GM23338 (cell line): ENCODE measurements at regions not wholly inside any gene's neighbourhood (a gene's known extent, or its start where the extent isn't known, plus 50 kb on each side); places are given as distances from the start of the nearest gene placed in this dataset.

Experiments
- ATAC-seq: fragments of 200-7000 bp; cut with Tn5 transposase; 3 replicates; pipeline ENCODE4 v1.9.1; 2020
- DNase-seq: peaks from one replicate; pipeline ENCODE4 v3.0.0-alpha.2; 2015; ENCODE audit warnings: low spot score
- H2AFZ ChIP-seq: fragments of 200-600 bp; sonication (generic); 2 replicates; pipeline ENCODE4 v1.8.0; 2016; ENCODE audit warnings: antibody characterized with exemption, mild to moderate bottlenecking, moderate library complexity
- H3F3A ChIP-seq: fragments of 200-600 bp; sonication (generic); replicated peaks from 2 replicates; pipeline ENCODE4 v1.8.0; 2017; ENCODE audit warnings: antibody characterized with exemption, mixed run types, low read depth
- H3K27ac ChIP-seq: fragments of 200-600 bp; sonication (generic); 2 replicates; pipeline ENCODE4 v1.6.1; 2016; ENCODE audit warnings: low read depth
- H3K27me3 ChIP-seq: fragments of 200-600 bp; sonication (generic); 2 replicates; pipeline ENCODE4 v1.8.0; 2016; ENCODE audit warnings: mild to moderate bottlenecking, mixed run types, moderate library complexity; ENCODE audit not compliant: insufficient read depth
- H3K36me3 ChIP-seq: fragments of 200-600 bp; sonication (generic); 2 replicates; pipeline ENCODE4 v1.8.0; 2016; ENCODE audit warnings: mild to moderate bottlenecking; ENCODE audit not compliant: insufficient read depth
- H3K4me1 ChIP-seq: fragments of 200-600 bp; sonication (generic); 2 replicates; pipeline ENCODE4 v1.8.0; 2016; ENCODE audit warnings: mild to moderate bottlenecking, moderate library complexity; ENCODE audit not compliant: insufficient read depth
- H3K4me2 ChIP-seq: fragments of 200-600 bp; sonication (generic); 2 replicates; pipeline ENCODE4 v1.7.1; 2017; ENCODE audit warnings: mixed run types
- H3K4me3 ChIP-seq: fragments of 200-600 bp; sonication (generic); 2 replicates; pipeline ENCODE4 v1.6.1; 2016; ENCODE audit warnings: mixed run types
- H3K79me2 ChIP-seq: fragments of 200-600 bp; sonication (generic); replicated peaks from 2 replicates; pipeline ENCODE4 v1.8.0; 2017; ENCODE audit warnings: mild to moderate bottlenecking; ENCODE audit not compliant: insufficient read depth
- H3K9me2 ChIP-seq: fragments of 200-600 bp; sonication (generic); 2 replicates; pipeline ENCODE4 v1.8.0; 2017; ENCODE audit not compliant: insufficient read depth
- H4K20me1 ChIP-seq: fragments of 200-600 bp; sonication (generic); replicated peaks from 2 replicates; pipeline ENCODE4 v1.8.0; 2017; ENCODE audit warnings: mild to moderate bottlenecking; ENCODE audit not compliant: insufficient read depth
- H3K27ac Mint-ChIP-seq: 2 replicates; pipeline ENCODE4 v1.8.0; 2020; ENCODE audit warnings: inconsistent platforms, mild to moderate bottlenecking, moderate library complexity, mixed read lengths
- H3K27me3 Mint-ChIP-seq: 3 replicates; pipeline ENCODE4 v1.8.0; 2022; ENCODE audit warnings: low read depth, mild to moderate bottlenecking, moderate library complexity, mixed read lengths, inconsistent platforms; ENCODE audit not compliant: insufficient read depth, poor library complexity
- H3K36me3 Mint-ChIP-seq: 3 replicates; pipeline ENCODE4 v1.8.0; 2021; ENCODE audit warnings: low read depth, mild to moderate bottlenecking, inconsistent platforms, moderate library complexity, mixed read lengths
- H3K4me1 Mint-ChIP-seq: 3 replicates; pipeline ENCODE4 v1.8.0; 2020; ENCODE audit warnings: mild to moderate bottlenecking, inconsistent platforms, mixed read lengths
- H3K4me3 Mint-ChIP-seq: 3 replicates; pipeline ENCODE4 v1.8.0; 2021; ENCODE audit warnings: moderate library complexity, mild to moderate bottlenecking, inconsistent platforms, mixed read lengths
- H3K9me3 Mint-ChIP-seq: 3 replicates; pipeline ENCODE4 v1.8.0; 2020; ENCODE audit warnings: moderate library complexity, mild to moderate bottlenecking, inconsistent platforms, mixed read lengths
- CREB1 ChIP-seq: fragments of 250-450 bp; sonication (Bioruptor Pico); IDR thresholded peaks from 2 replicates; pipeline ENCODE4 v1.5.0; 2020; ENCODE audit warnings: low read depth, mild to moderate bottlenecking, moderate library complexity
- EZH2 ChIP-seq: fragments of 200-600 bp; sonication (generic); IDR thresholded peaks from one replicate; pipeline ENCODE4 v1.8.0; 2017; ENCODE audit warnings: antibody characterized with exemption, mild to moderate bottlenecking, low read depth; ENCODE audit not compliant: unreplicated experiment
- NANOG ChIP-seq: IDR thresholded peaks from 2 replicates; pipeline ENCODE4 v1.6.1; 2016; ENCODE audit warnings: antibody characterized with exemption, borderline replicate concordance
- POLR2AphosphoS5 ChIP-seq: IDR thresholded peaks from 2 replicates; pipeline ENCODE4 v1.6.1; 2016; ENCODE audit warnings: antibody characterized with exemption, low read depth
- STAT1 ChIP-seq: IDR thresholded peaks from one replicate; pipeline ENCODE4 v1.6.1; 2016; ENCODE audit warnings: antibody characterized with exemption; ENCODE audit not compliant: unreplicated experiment
- ZNF114 ChIP-seq: fragments of 250-450 bp; sonication (Bioruptor Pico); IDR thresholded peaks from 2 replicates; pipeline ENCODE4 v1.5.0; 2020; ENCODE audit warnings: mild to moderate bottlenecking, moderate library complexity
- TF ChIP-seq, protein P1 (sequence below): fragments of 250-450 bp; sonication (Bioruptor Pico); IDR thresholded peaks from 2 replicates; pipeline ENCODE4 v1.5.0; 2020; ENCODE audit warnings: mild to moderate bottlenecking, moderate library complexity

DNA sequence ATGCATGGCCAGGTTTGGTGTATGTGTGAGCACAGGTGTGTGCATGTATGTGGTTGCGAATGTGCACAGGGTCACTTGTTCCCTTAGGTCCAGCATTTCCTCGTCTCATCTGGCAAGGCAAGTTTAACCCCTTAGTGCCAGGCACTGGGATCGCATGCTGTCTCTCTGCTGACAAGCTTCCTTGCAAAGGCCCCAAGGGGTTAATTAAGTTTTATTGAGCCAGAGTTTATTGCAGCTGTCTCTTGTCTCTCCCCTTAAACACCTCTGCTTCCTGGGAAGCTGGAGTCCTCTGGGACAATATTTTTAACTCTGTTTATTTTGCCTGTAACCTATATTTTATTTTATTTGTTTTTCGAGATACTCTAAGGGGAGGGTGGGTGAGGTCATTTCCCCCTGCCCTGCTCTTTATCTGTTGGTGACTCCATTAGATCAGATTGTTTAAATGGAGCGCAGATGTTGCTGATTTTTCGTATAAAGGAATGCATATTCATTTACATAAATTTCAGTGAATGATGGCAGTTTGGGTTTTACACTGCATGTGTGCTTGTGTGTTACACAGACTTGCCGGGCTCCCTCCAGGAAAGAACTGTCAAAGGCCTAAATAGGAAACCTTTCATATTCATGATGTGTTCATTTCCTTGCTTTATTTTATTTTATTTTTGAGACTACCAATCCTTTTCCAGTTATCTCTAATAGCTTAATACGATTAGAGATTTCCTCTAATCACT, 99.7 kb downstream of the CBLN1 start:
- TF ChIP-seq, protein P1, sequence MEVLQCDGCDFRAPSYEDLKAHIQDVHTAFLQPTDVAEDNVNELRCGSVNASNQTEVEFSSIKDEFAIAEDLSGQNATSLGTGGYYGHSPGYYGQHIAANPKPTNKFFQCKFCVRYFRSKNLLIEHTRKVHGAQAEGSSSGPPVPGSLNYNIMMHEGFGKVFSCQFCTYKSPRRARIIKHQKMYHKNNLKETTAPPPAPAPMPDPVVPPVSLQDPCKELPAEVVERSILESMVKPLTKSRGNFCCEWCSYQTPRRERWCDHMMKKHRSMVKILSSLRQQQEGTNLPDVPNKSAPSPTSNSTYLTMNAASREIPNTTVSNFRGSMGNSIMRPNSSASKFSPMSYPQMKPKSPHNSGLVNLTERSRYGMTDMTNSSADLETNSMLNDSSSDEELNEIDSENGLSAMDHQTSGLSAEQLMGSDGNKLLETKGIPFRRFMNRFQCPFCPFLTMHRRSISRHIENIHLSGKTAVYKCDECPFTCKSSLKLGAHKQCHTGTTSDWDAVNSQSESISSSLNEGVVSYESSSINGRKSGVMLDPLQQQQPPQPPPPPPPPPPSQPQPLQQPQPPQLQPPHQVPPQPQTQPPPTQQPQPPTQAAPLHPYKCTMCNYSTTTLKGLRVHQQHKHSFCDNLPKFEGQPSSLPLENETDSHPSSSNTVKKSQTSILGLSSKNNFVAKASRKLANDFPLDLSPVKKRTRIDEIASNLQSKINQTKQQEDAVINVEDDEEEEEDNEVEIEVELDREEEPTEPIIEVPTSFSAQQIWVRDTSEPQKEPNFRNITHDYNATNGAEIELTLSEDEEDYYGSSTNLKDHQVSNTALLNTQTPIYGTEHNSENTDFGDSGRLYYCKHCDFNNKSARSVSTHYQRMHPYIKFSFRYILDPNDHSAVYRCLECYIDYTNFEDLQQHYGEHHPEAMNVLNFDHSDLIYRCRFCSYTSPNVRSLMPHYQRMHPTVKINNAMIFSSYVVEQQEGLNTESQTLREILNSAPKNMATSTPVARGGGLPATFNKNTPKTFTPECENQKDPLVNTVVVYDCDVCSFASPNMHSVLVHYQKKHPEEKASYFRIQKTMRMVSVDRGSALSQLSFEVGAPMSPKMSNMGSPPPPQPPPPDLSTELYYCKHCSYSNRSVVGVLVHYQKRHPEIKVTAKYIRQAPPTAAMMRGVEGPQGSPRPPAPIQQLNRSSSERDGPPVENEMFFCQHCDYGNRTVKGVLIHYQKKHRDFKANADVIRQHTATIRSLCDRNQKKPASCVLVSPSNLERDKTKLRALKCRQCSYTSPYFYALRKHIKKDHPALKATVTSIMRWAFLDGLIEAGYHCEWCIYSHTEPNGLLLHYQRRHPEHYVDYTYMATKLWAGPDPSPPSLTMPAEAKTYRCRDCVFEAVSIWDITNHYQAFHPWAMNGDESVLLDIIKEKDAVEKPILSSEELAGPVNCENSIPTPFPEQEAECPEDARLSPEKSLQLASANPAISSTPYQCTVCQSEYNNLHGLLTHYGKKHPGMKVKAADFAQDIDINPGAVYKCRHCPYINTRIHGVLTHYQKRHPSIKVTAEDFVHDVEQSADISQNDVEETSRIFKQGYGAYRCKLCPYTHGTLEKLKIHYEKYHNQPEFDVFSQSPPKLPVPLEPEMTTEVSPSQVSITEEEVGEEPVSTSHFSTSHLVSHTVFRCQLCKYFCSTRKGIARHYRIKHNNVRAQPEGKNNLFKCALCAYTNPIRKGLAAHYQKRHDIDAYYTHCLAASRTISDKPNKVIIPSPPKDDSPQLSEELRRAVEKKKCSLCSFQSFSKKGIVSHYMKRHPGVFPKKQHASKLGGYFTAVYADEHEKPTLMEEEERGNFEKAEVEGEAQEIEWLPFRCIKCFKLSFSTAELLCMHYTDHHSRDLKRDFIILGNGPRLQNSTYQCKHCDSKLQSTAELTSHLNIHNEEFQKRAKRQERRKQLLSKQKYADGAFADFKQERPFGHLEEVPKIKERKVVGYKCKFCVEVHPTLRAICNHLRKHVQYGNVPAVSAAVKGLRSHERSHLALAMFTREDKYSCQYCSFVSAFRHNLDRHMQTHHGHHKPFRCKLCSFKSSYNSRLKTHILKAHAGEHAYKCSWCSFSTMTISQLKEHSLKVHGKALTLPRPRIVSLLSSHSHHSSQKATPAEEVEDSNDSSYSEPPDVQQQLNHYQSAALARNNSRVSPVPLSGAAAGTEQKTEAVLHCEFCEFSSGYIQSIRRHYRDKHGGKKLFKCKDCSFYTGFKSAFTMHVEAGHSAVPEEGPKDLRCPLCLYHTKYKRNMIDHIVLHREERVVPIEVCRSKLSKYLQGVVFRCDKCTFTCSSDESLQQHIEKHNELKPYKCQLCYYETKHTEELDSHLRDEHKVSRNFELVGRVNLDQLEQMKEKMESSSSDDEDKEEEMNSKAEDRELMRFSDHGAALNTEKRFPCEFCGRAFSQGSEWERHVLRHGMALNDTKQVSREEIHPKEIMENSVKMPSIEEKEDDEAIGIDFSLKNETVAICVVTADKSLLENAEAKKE (CRISPR knock-in tag) = no peak
- TF ChIP-seq EZH2 (no peak), CREB1 (no peak), POLR2AphosphoS5 (no peak), STAT1 (no peak), NANOG (no peak), ZNF114 (CRISPR knock-in tag) (no peak)
- no peaks in the 10 kb centered on the region for H3K9me3 Mint-ChIP-seq
- Histone ChIP-seq H2AFZ (peak overlapping the region; percentile 72; the same call in 1 of the 2 replicates), H4K20me1 (no peaks in the 10 kb centered on the region), H3K79me2 (no peaks in the 10 kb centered on the region), H3K4me3 (no peak overlapping the region), H3K4me1 (peaks cover 9% of the 10 kb centered on the region; the same call in 1 of the 2 replicates), H3K27me3 (no peaks in the 10 kb centered on the region), H3F3A (no peaks in the 10 kb centered on the region), H3K9me2 (no peaks in the 10 kb centered on the region), H3K4me2 (no peak overlapping the region), H3K27ac (no peak overlapping the region), H3K36me3 (no peaks in the 10 kb centered on the region)
- H3K4me1 Mint-ChIP-seq = peaks cover 19% of the 10 kb centered on the region
- H3K27ac Mint-ChIP-seq = no peak overlapping the region
- H3K36me3 Mint-ChIP-seq = no peaks in the 10 kb centered on the region
- H3K27me3 Mint-ChIP-seq = no peaks in the 10 kb centered on the region
- DNase-seq = no peak
- ATAC-seq = no peak
- no peak overlapping the region for H3K4me3 Mint-ChIP-seq
